OCI-LY7 (cell line): ENCODE measurements at regions not wholly inside any gene's neighbourhood (a gene's known extent, or its start where the extent isn't known, plus 50 kb on each side); places are given as distances from the start of the nearest gene placed in this dataset. TPM values are rescaled to one million over a fixed set of nuclear protein-coding genes. Genes with fewer than 3 reads are reported as not detected.

Experiments used
- BruUV-seq: library from RNA; stranded (reverse); fragments of 400-500 nt; replicated peaks from 2 replicates; lab custom pipeline; 2021; lab: Mats Ljungman, UMichigan
- CTCF ChIA-PET: fragments of 300-600 bp; sonication (Branson Sonifier 250); formaldehyde crosslinking; loops from one replicate; lab custom pipeline; 2022; ENCODE audit warnings: antibody characterized with exemption; ENCODE audit not compliant: unreplicated experiment; lab: Charles Lee
- POLR2A ChIA-PET: fragments of 300-600 bp; sonication (Branson Sonifier 250); formaldehyde crosslinking; loops from one replicate; lab custom pipeline; 2022; ENCODE audit warnings: antibody characterized with exemption; lab: Charles Lee
- DNase-seq: peaks from one replicate; pipeline ENCODE4 v3.0.0-alpha.2; 2015; ENCODE audit warnings: low spot score
- H2AFZ ChIP-seq: fragments of 200-600 bp; sonication (generic), shearing (Covaris generic); 2 replicates; pipeline ENCODE4 v1.6.1; 2014; ENCODE audit warnings: mild to moderate bottlenecking, antibody characterized with exemption, low read length, moderate library complexity
- H3K27ac ChIP-seq: fragments of 200-600 bp; sonication (generic); 2 replicates; pipeline ENCODE4 v1.5.1; 2014; ENCODE audit warnings: mixed run types, low read depth, mild to moderate bottlenecking, moderate library complexity, low read length, inconsistent platforms; ENCODE audit not compliant: poor library complexity, severe bottlenecking
- H3K36me3 ChIP-seq: fragments of 200-600 bp; sonication (generic); 2 replicates; pipeline ENCODE4 v1.6.1; 2014; ENCODE audit warnings: mild to moderate bottlenecking, antibody characterized with exemption, low read length, moderate library complexity, mixed read lengths; ENCODE audit not compliant: insufficient read depth
- H3K4me1 ChIP-seq: fragments of 200-600 bp; sonication (generic); 2 replicates; pipeline ENCODE4 v1.5.1; 2014; ENCODE audit warnings: mild to moderate bottlenecking, low read length; ENCODE audit not compliant: insufficient read depth, poor library complexity, severe bottlenecking
- H3K4me2 ChIP-seq: fragments of 200-600 bp; sonication (generic); 2 replicates; pipeline ENCODE4 v1.6.1; 2014; ENCODE audit warnings: mild to moderate bottlenecking, low read length
- H3K4me3 ChIP-seq: fragments of 200-600 bp; sonication (generic); 2 replicates; pipeline ENCODE4 v1.5.1; 2014; ENCODE audit warnings: mild to moderate bottlenecking, low read depth, low read length; ENCODE audit not compliant: poor library complexity, severe bottlenecking
- H3K79me2 ChIP-seq: fragments of 200-600 bp; sonication (generic); 2 replicates; pipeline ENCODE4 v1.6.1; 2016; ENCODE audit warnings: low read depth, mild to moderate bottlenecking, low read length, moderate library complexity, mixed read lengths; ENCODE audit not compliant: insufficient read depth
- H3K9me2 ChIP-seq: fragments of 200-600 bp; sonication (generic); 2 replicates; pipeline ENCODE4 v1.6.1; 2016; ENCODE audit warnings: mild to moderate bottlenecking, low read length, mixed read lengths; ENCODE audit not compliant: insufficient read depth
- H3K9me3 ChIP-seq: fragments of 200-600 bp; sonication (generic); 2 replicates; pipeline ENCODE4 v1.6.1; 2014; ENCODE audit warnings: mild to moderate bottlenecking, mixed run types, low read length, mixed read lengths
- H4K20me1 ChIP-seq: fragments of 200-600 bp; sonication (generic); 2 replicates; pipeline ENCODE4 v1.6.1; 2014; ENCODE audit warnings: mild to moderate bottlenecking, antibody characterized with exemption, low read length, moderate library complexity, mixed read lengths; ENCODE audit not compliant: insufficient read depth
- EZH2phosphoT487 ChIP-seq: fragments of 200-600 bp; sonication (generic); IDR thresholded peaks from 2 replicates; pipeline ENCODE4 v1.6.1; 2018; ENCODE audit warnings: low read depth, borderline replicate concordance, mild to moderate bottlenecking, mixed run types, antibody characterized with exemption, low read length, moderate library complexity, mixed read lengths
- intact Hi-C: fragments of 100-400 bp; cut with micrococcal nuclease; formaldehyde crosslinking; loops from one replicate; pipeline ENCODE4 v1.10.0; 2022; ENCODE audit not compliant: unreplicated experiment
- small RNA-seq: library from RNA; depleted of rRNA; stranded (forward); fragments of <200 nt; gene quantifications from one replicate; pipeline ENCODE3, GENCODE V24; 2014
- TF ChIP-seq, protein P1 (sequence below): fragments of 200-600 bp; sonication (generic); conservative IDR thresholded peaks from 2 replicates; pipeline ENCODE4 v1.5.1; 2014; ENCODE audit warnings: mild to moderate bottlenecking, antibody characterized with exemption, low read length, moderate library complexity, mixed read lengths

DNA sequence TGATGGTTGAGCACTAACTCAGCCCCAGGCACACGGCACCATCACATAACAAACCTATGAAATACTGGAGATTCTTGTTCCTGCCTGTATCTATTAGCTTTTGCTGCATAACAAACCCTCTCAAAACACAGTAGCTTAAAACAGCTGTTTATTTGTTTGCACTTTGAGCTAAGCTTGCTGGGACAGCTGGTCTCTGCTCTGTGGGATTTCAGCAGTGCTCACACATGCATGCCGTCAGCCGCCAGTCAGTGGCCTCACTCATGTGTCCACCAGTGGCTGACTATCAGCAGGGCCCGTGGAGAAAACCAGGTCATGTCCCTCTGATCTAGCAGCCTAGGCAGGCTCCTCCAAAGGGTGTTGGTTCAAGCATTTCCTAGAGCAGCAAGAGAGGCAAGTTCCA, 52.8 kb upstream of the RAB12 start:
- CTCF ChIA-PET = no interaction called here
- no peak overlapping the region for H3K4me3 ChIP-seq
- no peaks in the 10 kb centered on the region for H3K79me2 ChIP-seq
- no peaks in the 10 kb centered on the region for H3K9me3 ChIP-seq
- no peak for DNase-seq
- TF ChIP-seq, protein P1, sequence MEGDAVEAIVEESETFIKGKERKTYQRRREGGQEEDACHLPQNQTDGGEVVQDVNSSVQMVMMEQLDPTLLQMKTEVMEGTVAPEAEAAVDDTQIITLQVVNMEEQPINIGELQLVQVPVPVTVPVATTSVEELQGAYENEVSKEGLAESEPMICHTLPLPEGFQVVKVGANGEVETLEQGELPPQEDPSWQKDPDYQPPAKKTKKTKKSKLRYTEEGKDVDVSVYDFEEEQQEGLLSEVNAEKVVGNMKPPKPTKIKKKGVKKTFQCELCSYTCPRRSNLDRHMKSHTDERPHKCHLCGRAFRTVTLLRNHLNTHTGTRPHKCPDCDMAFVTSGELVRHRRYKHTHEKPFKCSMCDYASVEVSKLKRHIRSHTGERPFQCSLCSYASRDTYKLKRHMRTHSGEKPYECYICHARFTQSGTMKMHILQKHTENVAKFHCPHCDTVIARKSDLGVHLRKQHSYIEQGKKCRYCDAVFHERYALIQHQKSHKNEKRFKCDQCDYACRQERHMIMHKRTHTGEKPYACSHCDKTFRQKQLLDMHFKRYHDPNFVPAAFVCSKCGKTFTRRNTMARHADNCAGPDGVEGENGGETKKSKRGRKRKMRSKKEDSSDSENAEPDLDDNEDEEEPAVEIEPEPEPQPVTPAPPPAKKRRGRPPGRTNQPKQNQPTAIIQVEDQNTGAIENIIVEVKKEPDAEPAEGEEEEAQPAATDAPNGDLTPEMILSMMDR = no peak
- no peak for TF ChIP-seq EZH2phosphoT487
- no peak overlapping the region for H3K27ac ChIP-seq
- H3K4me1 ChIP-seq = no peaks in the 10 kb centered on the region
- no peaks in the 10 kb centered on the region for H3K36me3 ChIP-seq
- H3K9me2 ChIP-seq = no peaks in the 10 kb centered on the region
- H2AFZ ChIP-seq = no peak overlapping the region
- POLR2A ChIA-PET = interaction anchor here (0.5 kb wide), 1 partner anchor 40 kb away, joined by 4 read pairs; no protein-coding TSS in a partner anchor
- no peaks in the 10 kb centered on the region for H4K20me1 ChIP-seq
- intact Hi-C loops = no loop called here
- H3K4me2 ChIP-seq = no peak overlapping the region
- no TSS peak for BruUV-seq

Small RNA genes in the stretch of these regions (small RNA-seq; reads per million reads assigned to genes)
- not detected for gene RN7SL50P
